Kidney epithelial cell (primary cell): ENCODE measurements at regions not wholly inside any gene's neighbourhood (a gene's known extent, or its start where the extent isn't known, plus 50 kb on each side); places are given as distances from the start of the nearest gene placed in this dataset.
A peak's percentile ranks its signal among the peaks of the same experiment; 100 is the strongest.

Source experiments
- DNase-seq: peaks from one replicate; pipeline ENCODE4 v3.0.0-alpha.2; 2010; ENCODE audit warnings: low read depth
- H3K27me3 ChIP-seq: 2 replicates; pipeline ENCODE4 v1.6.0; 2011; ENCODE audit warnings: low read length; ENCODE audit not compliant: control insufficient read depth, insufficient read depth
- H3K36me3 ChIP-seq: 2 replicates; pipeline ENCODE4 v1.5.1; 2011; ENCODE audit warnings: low read length; ENCODE audit not compliant: control insufficient read depth, insufficient read depth
- H3K4me3 ChIP-seq: 2 replicates; pipeline ENCODE4 v1.5.1; 2011; ENCODE audit warnings: low read depth, mild to moderate bottlenecking, control low read depth, low read length
- TF ChIP-seq, protein P1 (sequence below): IDR thresholded peaks from 2 replicates; pipeline ENCODE4 v1.5.1; 2011; ENCODE audit warnings: mild to moderate bottlenecking, moderate library complexity, low read length, control low read depth, inconsistent platforms; ENCODE audit not compliant: insufficient read depth, poor library complexity, severe bottlenecking

DNA sequence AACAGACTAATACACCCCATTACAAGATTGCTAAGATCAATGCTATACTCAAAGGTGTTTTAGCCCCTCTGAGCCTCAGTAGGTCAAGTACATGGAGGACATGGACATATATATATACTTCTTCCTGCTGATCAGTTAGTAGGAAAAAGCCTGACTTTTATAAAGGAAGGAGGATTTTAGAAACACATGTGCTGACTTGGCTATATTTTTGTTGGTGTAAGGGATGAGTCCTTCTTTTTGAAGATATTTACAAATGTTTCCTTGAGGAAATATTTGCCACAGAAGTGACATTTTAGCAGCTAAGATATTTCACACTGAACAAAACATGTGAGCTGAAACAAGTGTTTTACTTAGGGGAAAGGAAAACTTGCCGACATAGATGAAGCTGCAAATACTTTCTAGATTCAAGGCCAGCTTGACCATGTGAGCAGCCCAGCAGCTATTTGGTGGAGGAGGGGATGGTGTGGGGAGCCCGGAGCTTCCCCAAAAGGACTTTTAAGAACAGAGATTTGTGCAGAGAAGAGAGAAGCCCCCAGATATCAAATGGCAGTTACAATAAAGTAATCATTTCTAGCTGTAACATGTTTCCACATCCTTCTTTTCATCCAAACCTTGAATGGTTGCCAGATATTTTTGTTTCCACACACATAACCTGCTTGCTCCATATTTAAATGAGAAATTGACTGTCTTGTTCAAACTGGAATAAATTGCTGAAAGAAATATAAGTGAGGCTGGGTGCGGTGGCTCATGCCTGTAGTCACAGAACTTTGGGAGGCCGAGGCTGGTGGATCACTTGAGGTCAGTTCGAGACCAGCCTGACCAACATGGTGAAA lies 111.7 kb upstream of the NR2F2 start:
- Histone ChIP-seq H3K36me3 (no peaks in the 10 kb centered on the region), H3K27me3 (no peaks in the 10 kb centered on the region), H3K4me3 (no peak overlapping the region)
- TF ChIP-seq, protein P1, sequence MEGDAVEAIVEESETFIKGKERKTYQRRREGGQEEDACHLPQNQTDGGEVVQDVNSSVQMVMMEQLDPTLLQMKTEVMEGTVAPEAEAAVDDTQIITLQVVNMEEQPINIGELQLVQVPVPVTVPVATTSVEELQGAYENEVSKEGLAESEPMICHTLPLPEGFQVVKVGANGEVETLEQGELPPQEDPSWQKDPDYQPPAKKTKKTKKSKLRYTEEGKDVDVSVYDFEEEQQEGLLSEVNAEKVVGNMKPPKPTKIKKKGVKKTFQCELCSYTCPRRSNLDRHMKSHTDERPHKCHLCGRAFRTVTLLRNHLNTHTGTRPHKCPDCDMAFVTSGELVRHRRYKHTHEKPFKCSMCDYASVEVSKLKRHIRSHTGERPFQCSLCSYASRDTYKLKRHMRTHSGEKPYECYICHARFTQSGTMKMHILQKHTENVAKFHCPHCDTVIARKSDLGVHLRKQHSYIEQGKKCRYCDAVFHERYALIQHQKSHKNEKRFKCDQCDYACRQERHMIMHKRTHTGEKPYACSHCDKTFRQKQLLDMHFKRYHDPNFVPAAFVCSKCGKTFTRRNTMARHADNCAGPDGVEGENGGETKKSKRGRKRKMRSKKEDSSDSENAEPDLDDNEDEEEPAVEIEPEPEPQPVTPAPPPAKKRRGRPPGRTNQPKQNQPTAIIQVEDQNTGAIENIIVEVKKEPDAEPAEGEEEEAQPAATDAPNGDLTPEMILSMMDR, result no peak
- no peak for DNase-seq

DNA sequence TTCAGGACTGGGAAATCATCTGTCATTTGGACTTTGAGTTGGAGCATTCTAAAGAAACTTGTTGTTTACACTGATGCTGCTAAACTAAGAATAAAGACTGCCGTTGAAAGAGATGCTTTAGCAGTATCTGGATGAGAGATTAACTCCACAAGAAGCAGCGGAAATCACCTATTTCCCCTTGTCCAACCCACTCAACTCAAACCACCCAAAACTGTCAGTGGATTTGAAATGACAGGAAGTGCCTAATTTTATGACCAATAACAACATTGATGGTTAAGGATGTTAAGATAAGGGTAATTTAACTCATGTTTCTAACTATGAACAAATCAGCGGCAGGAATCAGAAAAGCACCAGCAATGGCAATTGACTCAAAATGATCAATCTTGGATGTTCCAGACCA lies 110.8 kb upstream of the NR2F2 start:
- Histone ChIP-seq H3K36me3 (no peaks in the 10 kb centered on the region), H3K27me3 (no peaks in the 10 kb centered on the region), H3K4me3 (no peak overlapping the region)
- TF ChIP-seq, protein P1, result no peak
- DNase-seq, result no peak

DNA sequence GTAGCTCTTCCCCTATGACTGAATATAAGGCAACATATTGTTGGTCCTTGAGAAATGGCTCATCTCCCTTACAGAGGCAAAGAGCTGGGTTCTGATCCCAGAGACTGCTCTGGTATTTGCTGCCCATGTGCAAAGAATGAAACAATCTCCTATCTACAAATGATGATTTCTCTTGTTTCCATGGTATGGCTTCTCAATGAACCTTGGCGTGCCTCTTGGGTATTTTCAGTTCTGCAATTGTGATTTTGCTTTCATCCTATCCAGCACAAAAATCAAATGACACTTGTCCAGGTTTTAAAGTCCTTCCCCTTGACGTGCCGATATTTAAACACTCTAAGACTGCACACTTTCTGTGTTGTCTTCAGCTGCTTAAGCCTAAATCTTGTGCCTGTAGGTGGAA lies 109.8 kb upstream of the NR2F2 start:
- no peak for DNase-seq
- H3K4me3 ChIP-seq, result no peak overlapping the region
- TF ChIP-seq, protein P1, result no peak
- no peaks in the 10 kb centered on the region for H3K36me3 ChIP-seq
- no peaks in the 10 kb centered on the region for H3K27me3 ChIP-seq

DNA sequence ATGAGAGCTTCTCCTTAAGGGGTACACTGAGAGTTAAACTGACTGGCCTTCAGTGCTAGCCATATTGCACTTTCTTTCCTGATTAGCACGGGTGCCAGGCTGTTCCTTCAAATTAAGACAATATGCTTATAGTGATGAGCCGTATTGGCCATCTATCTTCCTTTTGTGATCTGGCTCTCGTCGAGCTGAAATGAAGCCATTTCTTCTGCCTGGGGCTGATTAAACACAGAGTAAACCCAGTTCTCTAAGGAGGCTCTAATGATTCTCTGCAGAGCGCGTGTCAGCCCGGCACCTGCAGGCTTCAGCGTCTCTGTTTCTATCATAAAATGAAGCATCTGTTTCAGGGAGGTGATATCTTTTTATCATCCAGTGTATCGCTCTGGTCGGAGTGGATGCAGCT lies 107.5 kb upstream of the NR2F2 start:
- Histone ChIP-seq H3K27me3 (no peaks in the 10 kb centered on the region), H3K4me3 (no peak overlapping the region), H3K36me3 (no peaks in the 10 kb centered on the region)
- TF ChIP-seq, protein P1, result no peak
- no peak for DNase-seq

DNA sequence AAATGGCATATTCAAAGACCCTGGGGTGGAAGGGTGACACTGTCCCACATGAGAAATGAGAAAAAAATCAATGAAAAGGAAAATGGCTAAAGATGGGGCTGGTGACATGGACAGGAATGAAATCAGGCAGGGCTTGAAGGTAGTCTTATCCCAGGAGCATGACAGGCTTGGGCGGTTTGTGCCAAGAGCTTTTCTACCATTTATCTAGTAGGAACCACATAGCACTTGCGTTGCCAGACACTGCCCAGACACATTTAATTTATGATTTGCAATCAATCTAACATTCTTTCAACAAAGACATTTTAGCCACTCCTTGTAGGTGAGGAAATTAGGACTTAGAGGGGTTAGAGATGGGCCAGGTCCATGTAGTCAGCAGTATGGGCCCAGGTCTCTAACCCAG lies 106.6 kb upstream of the NR2F2 start:
- Histone ChIP-seq H3K36me3 (no peaks in the 10 kb centered on the region), H3K27me3 (no peaks in the 10 kb centered on the region), H3K4me3 (no peak overlapping the region)
- DNase-seq, result no peak
- TF ChIP-seq, protein P1, result no peak

DNA sequence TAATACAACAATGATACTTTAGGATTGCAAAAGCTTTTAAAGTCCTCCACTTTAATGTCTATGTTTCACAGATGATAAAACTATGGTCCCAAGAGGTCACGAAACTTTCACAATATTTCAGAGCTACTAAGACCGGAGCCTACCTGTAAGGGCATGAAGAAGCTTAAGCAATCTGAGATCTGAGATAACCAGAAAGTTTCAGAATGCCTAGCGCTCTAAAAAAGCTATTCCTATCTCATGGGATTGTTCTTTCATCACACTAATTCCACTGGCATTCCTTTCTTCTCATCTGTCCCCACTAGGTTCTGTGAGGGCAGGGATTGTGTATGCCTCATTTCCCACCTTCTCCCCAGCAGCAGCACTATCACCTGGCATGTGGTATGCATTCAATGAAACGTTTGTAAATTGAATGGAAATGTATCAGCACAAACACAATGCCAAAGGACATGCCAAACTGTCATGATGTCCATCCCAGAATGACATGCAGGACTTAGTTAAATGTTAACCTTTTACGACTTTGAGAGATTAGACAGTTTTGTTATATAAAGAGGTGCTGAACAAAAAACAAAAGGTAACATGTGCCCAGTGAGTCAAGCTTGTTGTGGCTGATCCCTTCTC lies 104.7 kb upstream of the NR2F2 start:
- Histone ChIP-seq H3K27me3 (no peaks in the 10 kb centered on the region), H3K4me3 (no peak overlapping the region), H3K36me3 (no peaks in the 10 kb centered on the region)
- DNase-seq, result peak; percentile 18
- TF ChIP-seq, protein P1, result no peak
